NT2/D1 (cell line): ENCODE measurements at regions not wholly inside any gene's neighbourhood (a gene's known extent, or its start where the extent isn't known, plus 50 kb on each side); places are given as distances from the start of the nearest gene placed in this dataset.

Experiments
- SUZ12 ChIP-seq: IDR thresholded peaks from 2 replicates; pipeline ENCODE4 v1.6.1; 2011; ENCODE audit not compliant: insufficient read length, insufficient read depth; ENCODE audit errors: extremely low read depth
- YY1 ChIP-seq: IDR thresholded peaks from 2 replicates; pipeline ENCODE4 v1.6.1; 2011; ENCODE audit not compliant: insufficient read length, insufficient read depth
- ZNF274 ChIP-seq: IDR thresholded peaks from 2 replicates; pipeline ENCODE4 v1.6.1; 2011; ENCODE audit warnings: mild to moderate bottlenecking, low read depth, low read length

GRCh38 chr11:38751421-38751820 lies 2153.4 kb upstream of the RAG2 start:
- TF ChIP-seq ZNF274: no peak
- no peak for TF ChIP-seq SUZ12
- no peak for TF ChIP-seq YY1
